ENCODE measurements at regions not wholly inside any gene's neighbourhood (a gene's known extent, or its start where the extent isn't known, plus 50 kb on each side); places are given as distances from the start of the nearest gene placed in this dataset.

DNA sequence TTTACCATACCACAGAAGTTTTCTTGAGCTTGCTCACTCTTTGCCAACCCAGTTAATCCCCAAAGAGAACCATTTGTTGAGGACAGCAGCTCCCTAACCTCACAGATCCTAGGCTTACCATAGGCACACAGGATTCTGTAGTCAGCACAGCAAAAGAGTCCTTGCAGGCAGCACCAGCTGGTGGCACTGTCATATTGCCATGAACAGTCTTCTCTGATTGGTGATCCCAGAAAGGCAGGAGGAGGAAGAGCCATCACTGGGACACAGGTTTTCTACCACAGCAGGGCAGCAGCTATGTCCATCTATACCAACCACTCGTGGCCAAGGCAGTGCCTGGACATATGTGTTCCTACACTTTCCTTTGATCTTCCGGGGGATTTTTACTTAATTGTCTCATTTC lies 297.1 kb upstream of the CD180 start:
- DNase-seq: peak; percentile 27 to 43 (median 39)

DNA sequence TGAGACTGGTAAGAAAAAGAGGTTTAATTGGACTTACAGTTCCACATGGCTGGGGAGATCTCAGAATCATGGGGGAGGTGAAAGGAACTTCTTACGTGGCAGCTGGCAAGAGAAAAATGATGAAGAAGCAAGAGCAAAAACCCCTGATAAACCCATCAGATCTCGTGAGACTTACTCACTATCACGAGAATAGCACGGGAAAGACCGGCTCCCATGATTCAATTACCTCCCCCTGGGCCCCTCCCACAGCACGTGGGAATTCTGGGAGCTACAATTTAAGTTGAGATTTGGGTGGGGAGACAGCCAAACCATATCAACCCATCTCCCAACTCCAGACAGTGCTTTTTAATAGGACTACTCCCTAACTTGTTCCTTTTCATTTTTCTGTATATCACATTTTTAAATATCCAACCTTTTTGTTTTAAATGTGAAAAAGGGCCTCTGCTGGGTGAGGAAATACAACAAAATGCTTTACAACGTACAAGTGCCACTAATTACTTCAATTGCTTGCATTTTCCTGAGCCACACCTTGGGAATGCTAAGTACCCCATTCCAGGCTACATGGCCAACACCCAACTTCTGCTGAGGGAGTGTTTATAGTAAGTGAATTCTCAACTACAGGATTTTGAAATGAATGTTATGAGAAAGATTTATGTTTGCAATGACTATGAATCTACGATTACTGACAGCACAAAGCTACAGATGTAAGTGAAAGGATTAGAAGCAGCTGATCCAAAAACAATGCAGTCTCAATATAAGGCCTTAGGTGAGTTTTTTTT lies 294.1 kb upstream of the CD180 start:
- peak in 1 of 3 donors; percentile 13 for DNase-seq

DNA sequence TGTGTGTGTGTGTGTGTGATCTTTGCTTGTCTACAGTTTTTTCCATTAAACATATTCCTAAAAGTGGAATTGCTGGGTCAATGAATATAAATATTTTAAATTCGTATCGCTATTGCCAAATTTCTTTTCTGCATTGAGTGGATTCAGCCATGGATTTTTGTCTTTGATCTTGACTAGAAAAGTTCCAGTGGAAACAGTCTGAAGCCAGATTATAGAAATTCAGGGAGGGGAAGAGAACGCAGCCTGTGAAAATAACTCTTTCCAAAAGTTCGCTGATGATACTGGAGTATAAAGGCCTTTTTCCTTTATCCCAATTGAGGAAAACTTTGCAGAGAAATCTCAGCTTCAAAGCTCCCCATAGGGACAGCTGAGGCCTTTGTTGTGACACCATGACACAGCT lies 292.3 kb upstream of the CD180 start:
- no peak for DNase-seq

DNA sequence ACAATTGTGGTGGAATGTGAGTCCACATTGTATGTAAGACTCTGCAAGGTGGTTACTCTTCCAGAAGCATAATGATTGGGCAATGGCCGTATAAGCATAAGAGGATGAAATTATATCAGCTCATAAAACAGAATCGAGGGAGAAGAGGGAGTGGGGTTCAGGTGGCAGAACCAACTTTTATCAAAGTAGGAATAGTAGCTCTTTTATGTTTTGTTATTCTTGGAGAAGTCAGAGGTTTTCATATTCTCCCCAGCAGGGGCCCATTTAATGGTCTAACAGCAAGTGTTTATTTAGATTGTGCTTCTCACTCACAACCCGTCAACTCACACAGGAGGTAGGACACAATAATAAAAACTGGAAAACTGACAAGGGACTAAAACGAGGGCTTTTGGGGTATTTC lies 291.3 kb upstream of the CD180 start:
- DNase-seq: no peak

DNA sequence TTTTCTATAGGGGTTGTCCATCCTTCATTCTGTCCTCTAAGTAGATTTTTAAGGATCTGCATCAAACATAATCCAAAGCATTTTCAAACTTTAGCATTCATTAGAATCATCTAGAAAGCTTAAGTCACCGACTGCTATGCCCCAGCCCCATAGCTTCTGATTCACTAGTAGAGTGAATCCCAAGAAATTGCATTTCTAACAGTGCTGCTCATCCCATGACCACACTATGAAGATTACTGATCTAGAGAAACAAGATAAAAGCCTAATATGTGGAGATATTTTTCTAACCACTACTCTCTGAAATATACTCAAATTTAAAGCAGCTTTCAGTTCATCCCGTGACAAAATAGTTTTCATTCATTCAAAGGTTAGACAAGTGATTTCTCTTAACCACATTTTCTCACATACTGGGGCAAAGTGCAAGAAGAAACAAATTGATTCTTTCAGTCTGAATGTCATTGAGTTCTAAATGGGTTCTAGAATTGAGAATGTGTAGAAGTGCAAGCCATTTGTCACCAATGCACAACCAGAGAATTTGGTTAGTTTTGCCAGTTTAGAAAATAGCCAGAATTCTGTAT lies 286.9 kb upstream of the CD180 start:
- DNase-seq: no peak

DNA sequence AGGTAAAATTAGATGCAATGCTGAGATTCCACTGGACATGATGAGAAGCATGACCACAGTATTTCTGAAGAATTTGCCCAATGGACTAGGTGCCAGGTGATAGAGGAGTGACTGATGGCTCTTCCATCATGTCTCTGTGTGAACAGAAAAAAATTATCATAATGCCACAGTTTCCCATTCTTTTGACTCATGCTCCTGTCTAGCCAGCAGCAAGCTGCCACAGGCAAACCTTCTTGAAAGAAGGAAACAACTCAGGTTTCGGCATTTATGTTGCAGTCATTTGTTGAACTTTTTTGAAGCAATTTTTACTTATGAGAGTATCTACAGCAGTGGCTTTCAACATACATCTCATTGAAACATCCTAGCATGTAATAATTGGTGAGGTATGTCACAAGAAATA lies 284.8 kb upstream of the CD180 start:
- DNase-seq: no peak

DNA sequence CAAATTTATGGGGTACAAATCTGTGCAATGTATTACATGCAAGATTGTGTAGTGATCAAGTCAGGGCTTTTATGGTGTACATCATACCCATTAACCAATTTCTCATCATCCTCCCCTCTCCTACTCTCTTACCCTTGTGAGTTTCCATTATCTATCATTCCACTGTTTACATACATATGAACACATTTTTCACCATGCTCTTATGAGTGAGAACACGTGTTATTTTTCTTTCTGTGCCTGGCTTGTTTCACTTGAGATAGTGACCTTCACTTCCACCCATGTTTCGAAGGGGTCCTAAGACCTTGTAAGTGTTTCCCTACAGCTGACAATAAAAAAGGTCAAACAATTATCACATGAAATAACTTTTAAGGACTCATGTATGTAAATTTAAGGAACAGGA lies 281.7 kb upstream of the CD180 start:
- no peak for DNase-seq

DNA sequence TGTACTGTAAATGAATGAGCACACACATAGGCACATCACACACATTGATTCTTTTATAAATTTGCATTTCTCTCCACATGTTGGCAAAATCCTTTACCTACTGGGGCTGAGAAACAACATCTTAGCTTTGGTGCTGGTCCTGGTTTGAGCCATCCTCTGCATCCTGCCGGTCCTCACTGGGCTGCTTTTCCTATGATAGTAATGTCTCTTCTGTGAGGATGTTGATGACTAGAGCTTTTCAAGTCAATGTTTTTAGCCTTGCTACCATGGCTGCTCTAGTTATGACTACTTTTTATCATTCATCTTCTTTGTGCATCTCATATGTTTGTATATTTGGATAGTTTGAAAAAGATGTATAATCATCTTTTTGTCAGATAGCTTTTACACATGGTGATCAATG lies 280.4 kb upstream of the CD180 start:
- DNase-seq: no peak

DNA sequence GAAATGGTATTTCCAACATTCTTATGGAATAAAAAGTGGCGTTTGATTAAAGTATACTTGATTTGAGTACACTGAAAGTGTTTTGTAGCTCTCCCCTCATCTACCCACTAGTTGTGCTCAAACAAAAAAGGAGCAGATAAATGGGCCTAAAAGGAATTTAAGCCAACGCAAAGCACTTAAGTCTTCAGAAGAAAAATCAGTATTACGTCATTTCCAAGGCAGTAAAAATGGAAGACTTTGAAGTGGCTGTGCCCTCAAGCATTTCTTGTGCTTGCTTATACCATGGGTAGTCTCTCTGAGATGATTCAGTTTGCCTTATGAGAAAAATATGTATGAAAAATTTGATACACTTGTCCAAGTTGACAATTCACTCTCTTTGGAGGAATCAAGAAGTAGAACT lies 279.9 kb upstream of the CD180 start:
- DNase-seq: no peak

DNA sequence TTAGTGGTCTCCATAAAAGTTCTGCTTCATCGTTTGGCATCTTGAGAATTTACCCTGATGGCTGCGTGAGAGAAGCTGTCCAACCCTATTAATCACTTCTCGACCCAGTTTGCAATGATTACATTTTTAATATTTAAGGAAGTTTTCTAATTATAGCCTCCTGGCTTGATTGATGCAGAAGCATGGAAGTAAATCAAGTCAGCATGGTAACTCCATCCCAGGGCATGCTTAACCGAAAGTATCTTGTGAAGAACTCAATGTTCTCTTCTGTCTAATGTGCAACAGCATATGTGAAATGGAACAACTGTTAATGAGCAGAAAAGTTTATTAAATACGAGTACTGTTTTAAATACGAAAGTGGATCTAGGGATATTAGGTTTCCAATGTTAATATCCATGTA lies 278.9 kb upstream of the CD180 start:
- no peak for DNase-seq

DNA sequence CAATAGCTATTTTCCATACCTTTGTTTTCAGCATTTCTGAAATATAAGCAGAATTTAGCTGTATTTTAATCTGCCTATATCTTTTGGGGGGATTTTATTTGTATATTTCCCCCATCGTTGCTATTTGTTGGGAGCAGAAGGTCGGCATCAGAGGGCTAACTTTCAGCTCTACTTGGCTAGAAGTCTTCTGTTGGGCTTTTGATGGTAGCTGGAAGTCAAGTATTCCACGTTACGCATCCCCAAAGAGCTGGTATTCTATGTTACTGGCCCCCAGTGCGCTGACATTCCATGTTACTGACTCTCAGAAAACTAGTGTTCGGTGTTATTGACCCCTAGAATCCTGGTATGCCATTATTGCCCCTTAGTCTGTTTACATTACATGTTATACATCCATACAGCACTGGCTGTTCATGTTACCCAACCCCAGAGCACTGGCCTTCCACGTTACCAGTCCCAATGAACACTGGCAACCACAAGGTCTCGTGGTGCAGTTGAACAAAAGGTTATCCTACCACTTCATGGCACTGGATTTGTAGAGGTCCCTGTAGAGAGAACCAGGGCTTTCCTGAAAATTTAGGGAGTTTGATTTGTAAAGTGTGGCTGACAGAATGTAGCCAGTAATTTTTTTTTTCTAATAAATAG lies 278.1 kb upstream of the CD180 start:
- no peak for DNase-seq

DNA sequence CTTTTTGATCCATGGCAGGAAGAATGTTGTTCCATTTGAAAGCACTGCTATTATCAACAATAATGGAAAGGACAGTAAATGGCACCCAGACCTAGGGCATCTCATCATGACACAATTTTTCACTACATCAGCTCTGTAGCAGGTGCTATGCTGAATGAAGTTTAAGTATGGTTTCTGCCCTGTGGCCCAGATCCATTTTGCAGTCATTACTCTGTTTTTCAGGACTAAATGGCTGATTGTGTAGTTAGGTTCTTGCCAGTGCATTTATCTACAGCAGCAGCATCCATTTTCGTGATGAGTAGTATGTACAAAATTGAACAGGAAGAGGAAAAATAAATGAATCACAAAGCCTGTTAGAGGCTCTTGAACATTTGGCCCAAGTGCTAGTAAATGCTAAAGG lies 270.5 kb upstream of the CD180 start:
- no peak for DNase-seq

DNA sequence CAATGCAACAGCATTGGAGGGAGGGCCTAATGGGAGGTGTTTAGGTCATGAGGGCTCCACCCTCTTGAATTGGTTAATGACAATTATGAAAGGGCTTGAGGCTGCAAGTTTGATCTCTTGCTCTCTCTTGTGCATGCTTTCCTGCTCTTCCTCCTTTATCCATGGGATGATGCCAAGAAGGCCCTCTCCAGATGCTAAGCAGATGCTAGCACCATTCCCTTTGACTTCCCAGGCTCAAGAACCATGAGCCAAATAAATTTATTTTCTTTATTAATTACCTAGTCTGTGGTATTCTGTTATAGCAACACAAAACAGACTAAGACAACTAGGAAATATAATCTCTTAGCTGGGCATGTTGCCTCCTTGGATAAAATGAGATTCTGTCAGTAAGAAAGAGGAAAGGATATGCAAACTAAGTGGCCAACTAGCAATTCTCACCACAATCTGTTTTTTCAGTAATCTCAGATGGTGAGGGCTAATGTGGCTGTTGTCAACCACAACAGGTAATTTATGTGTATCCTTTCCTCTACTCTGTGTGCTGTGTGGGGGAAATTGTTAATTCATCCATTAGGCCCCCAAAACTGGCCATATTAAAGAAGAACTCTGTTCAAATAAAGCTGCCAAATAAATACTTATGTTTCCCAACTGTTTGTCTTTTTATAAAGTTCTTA lies 269.1 kb upstream of the CD180 start:
- DNase-seq: no peak

DNA sequence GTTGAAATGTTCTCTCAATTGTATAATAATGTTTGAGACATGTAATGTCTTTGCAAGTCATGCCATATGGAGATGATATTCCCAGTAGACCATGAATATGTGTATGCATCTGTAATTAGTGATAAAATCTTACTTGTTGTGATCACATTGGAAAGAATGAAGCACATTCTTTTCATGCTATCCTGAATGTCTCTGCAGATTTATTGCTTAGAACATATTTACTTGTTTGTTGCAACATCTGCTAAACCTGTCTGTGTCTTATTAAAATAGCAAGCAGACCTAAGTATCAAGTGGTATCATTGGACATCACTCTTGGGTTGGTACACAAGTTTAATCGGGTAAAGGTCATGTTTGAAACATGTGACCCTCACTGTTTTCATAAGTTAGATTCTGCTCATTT lies 265.5 kb upstream of the CD180 start:
- DNase-seq: no peak

DNA sequence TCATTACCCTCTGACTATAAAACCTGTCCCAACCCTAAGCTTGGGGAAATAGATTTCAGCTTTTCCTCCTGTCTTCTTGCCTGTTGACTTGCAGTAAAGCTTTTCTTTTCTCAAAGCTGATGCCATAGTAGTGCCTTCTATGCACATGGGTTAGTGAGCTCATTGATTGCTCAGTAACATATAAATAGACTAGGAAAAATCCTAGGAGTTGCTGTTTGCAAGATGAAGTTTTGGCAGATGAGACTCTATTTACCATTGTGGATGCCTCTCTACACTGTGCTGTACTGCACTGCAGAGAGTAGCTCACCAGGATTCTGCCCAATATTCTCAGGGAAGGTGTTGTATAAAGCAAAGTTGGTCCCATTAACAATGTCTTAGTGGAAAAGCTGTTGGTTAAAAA lies 262.7 kb upstream of the CD180 start:
- no peak for DNase-seq

DNA sequence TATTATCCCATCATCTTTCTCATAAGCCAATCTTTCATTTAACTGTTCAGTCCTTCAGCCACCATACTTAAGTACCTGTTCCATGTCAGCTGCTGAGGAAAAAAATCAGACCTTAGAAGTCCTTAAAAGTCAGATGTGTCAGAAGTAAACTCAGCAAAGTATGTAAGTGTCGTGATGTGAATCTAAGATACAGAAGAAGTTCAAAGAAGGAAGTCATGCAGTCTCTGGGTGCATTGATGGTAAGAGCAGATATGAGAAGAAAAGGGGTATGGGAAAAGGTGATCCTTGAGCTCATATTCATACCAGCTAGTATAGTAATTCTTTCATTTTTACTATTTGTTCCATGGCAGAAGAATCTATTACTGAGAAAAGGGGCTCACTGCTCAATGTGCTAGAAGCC lies 259.4 kb upstream of the CD180 start:
- DNase-seq: no peak

DNA sequence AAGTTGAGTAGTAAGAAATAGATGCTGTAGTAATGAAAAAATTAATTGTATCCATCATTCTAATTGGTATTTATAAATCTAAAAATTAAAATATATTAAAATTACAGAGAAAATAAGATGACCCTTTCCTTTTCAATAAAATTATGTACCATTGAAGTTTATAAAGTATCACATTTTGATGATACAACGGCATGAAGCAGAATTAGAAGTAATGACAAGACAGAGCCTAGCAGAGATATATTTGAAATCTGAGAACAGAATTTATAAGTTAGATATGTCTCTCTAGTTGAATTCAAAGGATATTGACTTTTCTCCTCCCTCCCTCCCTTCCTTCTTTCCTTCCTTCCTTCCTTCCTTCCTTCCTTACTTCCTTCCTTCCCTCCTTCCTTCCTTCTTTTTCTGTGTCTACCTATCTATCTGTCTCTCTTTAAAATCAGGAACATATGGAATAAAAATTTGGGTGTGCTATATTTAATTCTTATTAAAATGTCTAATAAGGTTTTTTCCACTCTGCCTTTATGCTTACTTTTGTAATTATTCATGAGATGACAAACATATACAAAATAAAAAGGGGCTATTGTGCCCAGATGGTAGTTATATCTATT lies 258.5 kb upstream of the CD180 start:
- DNase-seq: no peak

DNA sequence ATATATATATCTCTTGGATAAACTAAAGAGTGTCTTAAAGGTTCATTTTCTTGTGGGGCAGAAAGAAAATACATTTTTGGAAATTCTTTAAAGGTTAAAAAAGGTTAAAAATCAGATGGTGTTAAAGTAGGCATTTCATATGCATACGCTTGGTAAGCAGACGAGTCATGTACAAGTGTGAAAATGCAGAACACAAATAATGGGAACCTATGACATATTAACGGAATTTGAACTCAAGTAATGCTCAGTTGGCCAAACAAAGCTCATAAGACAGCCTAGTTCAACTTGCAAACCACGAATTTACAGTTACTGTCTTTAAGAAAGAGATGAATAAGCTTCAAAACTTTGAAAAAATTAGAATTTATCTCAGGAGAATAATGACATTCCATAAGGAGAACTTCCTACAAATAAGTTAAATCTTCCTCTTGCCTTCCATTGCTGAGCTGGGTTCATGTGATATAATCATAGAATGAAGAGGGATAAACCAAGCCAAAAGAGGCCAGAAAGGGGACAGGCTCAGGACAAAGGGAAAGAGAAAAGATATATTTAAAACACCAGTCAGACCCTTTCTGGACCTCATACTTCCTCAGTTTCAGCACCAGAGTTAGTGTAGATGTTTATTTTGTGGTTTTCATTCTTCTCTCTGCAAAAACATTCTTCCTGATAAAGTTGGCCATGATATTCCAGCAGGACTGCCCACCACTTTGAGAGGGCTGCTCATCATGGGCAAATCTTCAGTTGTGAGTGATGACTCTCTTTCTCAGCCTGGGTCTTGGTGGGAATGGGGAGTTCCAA lies 256.7 kb upstream of the CD180 start:
- peak in 2 of 3 donors; percentile 36 to 51 for DNase-seq

DNA sequence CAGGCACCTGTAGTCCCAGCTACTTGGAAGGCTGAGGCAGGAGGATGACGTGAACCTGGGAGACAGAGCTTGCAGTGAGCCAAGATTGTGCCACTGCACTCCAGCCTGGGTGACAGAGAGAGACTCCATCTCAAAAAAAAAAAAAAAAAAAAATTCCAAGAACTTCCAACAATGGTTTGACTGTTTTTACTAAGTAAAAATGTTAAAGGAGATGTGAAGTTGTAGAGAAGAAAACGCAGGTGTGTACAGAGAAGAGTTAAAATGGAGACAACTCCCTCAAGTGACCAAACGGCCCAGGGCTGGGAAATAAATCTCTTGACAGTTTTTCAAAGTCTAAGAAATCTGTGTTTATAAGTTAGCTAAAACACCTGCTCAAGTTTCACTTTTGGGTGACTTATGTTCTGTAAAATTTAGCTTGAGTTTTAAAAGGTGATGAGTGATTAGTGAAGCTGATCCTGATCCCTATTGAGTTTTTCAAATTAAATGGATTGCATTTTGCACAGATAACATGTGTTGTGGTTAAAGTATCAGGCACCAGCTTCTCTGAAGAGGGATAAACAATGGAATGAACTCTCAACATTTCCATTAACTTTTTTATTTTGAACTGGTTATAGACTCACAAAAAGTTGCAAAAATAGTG lies 255.2 kb upstream of the CD180 start:
- no peak for DNase-seq

DNA sequence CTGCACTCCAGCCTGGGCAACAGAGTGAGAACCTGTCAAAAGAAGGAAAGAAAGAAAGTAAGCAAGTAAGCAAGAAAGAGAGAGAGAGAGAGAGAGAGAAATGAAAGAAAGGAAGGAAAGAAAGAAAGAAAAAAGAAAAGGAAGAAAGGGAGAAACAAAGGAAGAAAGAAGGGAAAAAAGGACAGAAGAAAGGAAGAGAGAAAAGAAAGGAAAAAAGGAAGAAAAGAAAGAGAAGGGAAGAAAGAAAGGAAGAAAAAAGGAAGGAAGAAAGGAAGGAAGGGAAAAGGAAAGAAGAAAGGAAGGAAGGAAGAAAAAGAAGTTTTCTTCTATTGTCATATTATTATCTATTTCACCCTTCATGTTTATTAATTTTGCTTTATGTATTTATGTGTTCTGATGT lies 251.1 kb upstream of the CD180 start:
- no peak for DNase-seq

DNA sequence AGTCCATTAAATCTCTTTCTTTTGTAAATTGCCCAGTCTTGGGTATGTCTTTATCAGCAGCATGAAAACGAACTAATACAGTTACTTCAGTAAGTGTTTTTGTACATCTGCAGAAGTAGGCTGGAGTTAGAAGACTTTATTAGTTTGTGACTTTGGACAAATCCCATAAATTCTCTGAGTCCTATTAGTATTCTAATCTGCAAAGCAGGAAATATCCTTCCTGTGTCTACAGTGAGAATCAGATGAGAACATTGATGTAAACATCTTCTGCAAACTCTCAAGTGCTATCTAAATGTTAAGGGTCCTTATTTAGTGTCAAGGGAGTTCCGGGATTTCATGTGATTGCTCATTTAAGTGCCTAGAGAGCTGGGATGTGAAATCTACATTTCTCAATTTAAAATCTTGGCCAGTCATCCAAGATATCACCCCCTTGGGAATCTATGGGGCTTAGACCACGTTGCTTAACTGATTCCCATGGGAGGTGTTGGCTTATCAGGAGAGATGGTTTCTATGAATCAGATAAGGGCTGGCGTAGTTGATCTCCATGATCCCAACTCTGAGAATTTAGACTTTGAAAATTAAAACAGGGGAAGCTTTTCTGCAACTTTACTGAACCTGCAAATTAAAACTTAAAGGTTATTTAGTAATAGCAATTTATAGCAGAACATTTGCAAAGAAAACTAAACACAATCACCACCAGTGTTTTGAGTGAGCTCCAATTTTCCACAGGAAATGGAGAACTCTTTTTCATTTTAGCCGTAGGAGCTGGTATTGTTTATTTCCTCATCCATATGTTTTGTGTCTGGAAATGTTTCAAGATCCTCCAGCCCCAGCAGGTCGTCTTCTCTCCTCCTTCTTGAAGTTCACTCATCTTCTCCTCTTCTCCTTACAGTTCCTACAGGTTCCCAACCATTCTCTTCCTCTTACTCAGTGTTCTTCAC lies 241.6 kb upstream of the CD180 start:
- DNase-seq: no peak

Measured in suppressor macrophage treated with lipopolysaccharide for 1 hour (primary cell).